Loucy (cell line): ENCODE measurements at regions not wholly inside any gene's neighbourhood (a gene's known extent, or its start where the extent isn't known, plus 50 kb on each side); places are given as distances from the start of the nearest gene placed in this dataset.

ENCODE experiments used
- H2AFZ ChIP-seq: fragments of 200-600 bp; sonication (generic); 2 replicates; pipeline ENCODE4 v1.6.0; 2016; ENCODE audit warnings: antibody characterized with exemption, mild to moderate bottlenecking, low read length, moderate library complexity
- H3F3A ChIP-seq: fragments of 200-600 bp; 2 replicates; pipeline ENCODE4 v1.6.0; 2016; ENCODE audit warnings: antibody characterized with exemption, low read depth, mild to moderate bottlenecking
- H3K27me3 ChIP-seq: fragments of 200-600 bp; sonication (generic); 2 replicates; pipeline ENCODE4 v1.6.1; 2014; ENCODE audit warnings: low read length, mild to moderate bottlenecking; ENCODE audit not compliant: insufficient read depth, poor library complexity, severe bottlenecking
- H3K36me3 ChIP-seq: fragments of 200-600 bp; sonication (generic); 2 replicates; pipeline ENCODE4 v1.6.1; 2016; ENCODE audit warnings: low read length; ENCODE audit not compliant: insufficient read depth
- H3K4me1 ChIP-seq: fragments of 200-600 bp; sonication (generic); 2 replicates; pipeline ENCODE4 v1.5.1; 2014; ENCODE audit warnings: low read length, mild to moderate bottlenecking; ENCODE audit not compliant: insufficient read depth, poor library complexity, severe bottlenecking
- H3K4me2 ChIP-seq: fragments of 200-600 bp; sonication (generic); 2 replicates; pipeline ENCODE4 v1.6.0; 2014; ENCODE audit warnings: antibody characterized with exemption, low read length, low read depth, mild to moderate bottlenecking; ENCODE audit not compliant: poor library complexity, severe bottlenecking
- H3K4me3 ChIP-seq: fragments of 200-600 bp; sonication (generic); 2 replicates; pipeline ENCODE4 v1.5.1; 2014; ENCODE audit warnings: low read length, mild to moderate bottlenecking, mixed read lengths; ENCODE audit not compliant: poor library complexity, severe bottlenecking
- H3K79me2 ChIP-seq: fragments of 200-600 bp; sonication (generic); 2 replicates; pipeline ENCODE4 v1.6.1; 2014; ENCODE audit warnings: low read length; ENCODE audit not compliant: insufficient read depth
- H3K9ac ChIP-seq: fragments of 200-600 bp; sonication (generic); 2 replicates; pipeline ENCODE4 v1.6.0; 2014; ENCODE audit warnings: mild to moderate bottlenecking, low read depth, low read length, moderate library complexity; ENCODE audit not compliant: poor library complexity, severe bottlenecking
- H3K9me2 ChIP-seq: fragments of 200-600 bp; sonication (generic); replicated peaks from 2 replicates; pipeline ENCODE4 v1.6.1; 2016; ENCODE audit warnings: low read depth, low read length, mixed read lengths
- H3K9me3 ChIP-seq: fragments of 200-600 bp; sonication (generic); 2 replicates; pipeline ENCODE4 v1.6.1; 2014; ENCODE audit warnings: mild to moderate bottlenecking, antibody characterized with exemption, low read length, low read depth; ENCODE audit not compliant: insufficient read depth
- H4K20me1 ChIP-seq: fragments of 200-600 bp; sonication (generic); 2 replicates; pipeline ENCODE4 v1.6.0; 2014; ENCODE audit warnings: antibody characterized with exemption, low read length, mild to moderate bottlenecking; ENCODE audit not compliant: insufficient read depth, poor library complexity, severe bottlenecking
- EZH2phosphoT487 ChIP-seq: fragments of 200-600 bp; IDR thresholded peaks from 2 replicates; pipeline ENCODE4 v1.6.1; 2018; ENCODE audit warnings: antibody characterized with exemption, mild to moderate bottlenecking, moderate library complexity, borderline replicate concordance
- TF ChIP-seq, protein P1 (sequence below): fragments of 200-600 bp; sonication (generic); conservative IDR thresholded peaks from 2 replicates; pipeline ENCODE4 v1.5.1; 2014; ENCODE audit warnings: mild to moderate bottlenecking, antibody characterized with exemption, low read length

DNA sequence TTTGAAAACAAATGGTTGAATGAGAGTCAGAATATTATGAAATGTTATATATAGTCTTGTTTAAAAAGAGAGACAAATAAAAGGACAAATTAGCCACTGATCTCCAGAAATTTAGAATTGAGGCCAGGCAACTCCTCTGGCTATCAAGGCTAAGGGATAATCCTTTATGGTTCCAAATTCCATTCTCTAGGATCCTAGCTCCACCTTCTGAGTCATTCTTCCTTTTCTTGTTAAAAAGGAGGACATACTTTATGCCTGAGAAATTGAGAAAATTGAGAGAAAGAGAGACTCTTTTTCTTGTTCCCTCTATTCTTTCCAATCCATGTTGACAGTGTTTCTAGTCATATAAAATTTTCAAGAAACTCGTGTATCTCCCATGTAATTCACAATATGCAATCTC lies 1299.5 kb downstream of the FSTL5 start:
- no peak overlapping the region for H2AFZ ChIP-seq
- no peaks in the 10 kb centered on the region for H3K9me3 ChIP-seq
- H3K79me2 ChIP-seq: no peaks in the 10 kb centered on the region
- TF ChIP-seq EZH2phosphoT487: no peak
- H3K9me2 ChIP-seq: no peaks in the 10 kb centered on the region
- H3K4me2 ChIP-seq: no peak overlapping the region
- no peaks in the 10 kb centered on the region for H4K20me1 ChIP-seq
- no peaks in the 10 kb centered on the region for H3K4me1 ChIP-seq
- no peaks in the 10 kb centered on the region for H3K36me3 ChIP-seq
- H3K4me3 ChIP-seq: no peak overlapping the region
- no peaks in the 10 kb centered on the region for H3F3A ChIP-seq
- no peak overlapping the region for H3K9ac ChIP-seq
- H3K27me3 ChIP-seq: no peaks in the 10 kb centered on the region

DNA sequence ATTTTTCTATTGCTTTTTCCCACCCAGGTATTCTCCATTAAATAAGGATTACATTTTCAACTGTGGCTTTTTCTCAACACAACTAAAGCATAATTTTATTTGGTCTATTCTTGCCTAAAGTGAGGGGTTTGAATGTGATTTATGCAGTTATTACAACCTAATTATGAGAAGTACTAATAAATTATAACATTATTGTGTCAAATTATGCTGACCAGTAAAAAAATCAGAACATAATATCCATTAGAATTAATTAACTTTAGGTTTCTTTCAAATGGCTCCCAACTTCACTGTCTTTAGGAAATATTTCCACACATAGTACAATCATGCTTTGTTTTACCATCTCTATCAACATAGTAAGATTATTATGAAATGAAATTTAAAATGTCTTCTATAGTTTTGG lies 1293.9 kb downstream of the FSTL5 start:
- H3K9ac ChIP-seq: no peak overlapping the region
- H3K4me3 ChIP-seq: no peak overlapping the region
- H3K27me3 ChIP-seq: no peaks in the 10 kb centered on the region
- no peak for TF ChIP-seq EZH2phosphoT487
- H3F3A ChIP-seq: no peaks in the 10 kb centered on the region
- H3K4me1 ChIP-seq: no peaks in the 10 kb centered on the region
- H3K79me2 ChIP-seq: no peaks in the 10 kb centered on the region
- H2AFZ ChIP-seq: no peak overlapping the region
- H3K36me3 ChIP-seq: no peaks in the 10 kb centered on the region
- H3K9me2 ChIP-seq: no peaks in the 10 kb centered on the region
- no peaks in the 10 kb centered on the region for H3K9me3 ChIP-seq
- no peak overlapping the region for H3K4me2 ChIP-seq
- no peaks in the 10 kb centered on the region for H4K20me1 ChIP-seq

DNA sequence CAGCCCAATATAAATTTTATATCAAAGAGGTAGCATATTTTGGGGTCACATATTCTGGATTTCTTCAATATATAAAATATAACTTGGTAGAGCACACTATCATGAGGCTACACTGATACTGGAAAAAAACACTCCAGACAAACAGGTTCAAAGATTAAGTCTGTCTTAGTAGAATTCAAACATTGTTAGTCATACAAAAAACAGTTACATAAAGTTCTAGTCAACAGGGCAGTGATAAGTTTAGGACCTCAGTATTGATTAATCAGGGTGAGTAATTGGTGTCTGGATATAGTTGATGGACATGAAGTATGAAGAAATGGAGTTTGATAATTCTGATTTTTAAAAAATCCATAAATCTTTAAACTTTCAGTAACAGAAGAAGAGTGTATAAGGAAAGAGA lies 1291.3 kb downstream of the FSTL5 start:
- H3K4me1 ChIP-seq: no peaks in the 10 kb centered on the region
- no peaks in the 10 kb centered on the region for H3K9me3 ChIP-seq
- H3K36me3 ChIP-seq: no peaks in the 10 kb centered on the region
- H3K4me3 ChIP-seq: no peak overlapping the region
- no peaks in the 10 kb centered on the region for H3K79me2 ChIP-seq
- H3F3A ChIP-seq: no peaks in the 10 kb centered on the region
- H3K9ac ChIP-seq: no peak overlapping the region
- H3K27me3 ChIP-seq: no peaks in the 10 kb centered on the region
- no peak overlapping the region for H3K4me2 ChIP-seq
- no peaks in the 10 kb centered on the region for H3K9me2 ChIP-seq
- no peak overlapping the region for H2AFZ ChIP-seq
- no peaks in the 10 kb centered on the region for H4K20me1 ChIP-seq
- no peak for TF ChIP-seq EZH2phosphoT487
- TF ChIP-seq, protein P1, sequence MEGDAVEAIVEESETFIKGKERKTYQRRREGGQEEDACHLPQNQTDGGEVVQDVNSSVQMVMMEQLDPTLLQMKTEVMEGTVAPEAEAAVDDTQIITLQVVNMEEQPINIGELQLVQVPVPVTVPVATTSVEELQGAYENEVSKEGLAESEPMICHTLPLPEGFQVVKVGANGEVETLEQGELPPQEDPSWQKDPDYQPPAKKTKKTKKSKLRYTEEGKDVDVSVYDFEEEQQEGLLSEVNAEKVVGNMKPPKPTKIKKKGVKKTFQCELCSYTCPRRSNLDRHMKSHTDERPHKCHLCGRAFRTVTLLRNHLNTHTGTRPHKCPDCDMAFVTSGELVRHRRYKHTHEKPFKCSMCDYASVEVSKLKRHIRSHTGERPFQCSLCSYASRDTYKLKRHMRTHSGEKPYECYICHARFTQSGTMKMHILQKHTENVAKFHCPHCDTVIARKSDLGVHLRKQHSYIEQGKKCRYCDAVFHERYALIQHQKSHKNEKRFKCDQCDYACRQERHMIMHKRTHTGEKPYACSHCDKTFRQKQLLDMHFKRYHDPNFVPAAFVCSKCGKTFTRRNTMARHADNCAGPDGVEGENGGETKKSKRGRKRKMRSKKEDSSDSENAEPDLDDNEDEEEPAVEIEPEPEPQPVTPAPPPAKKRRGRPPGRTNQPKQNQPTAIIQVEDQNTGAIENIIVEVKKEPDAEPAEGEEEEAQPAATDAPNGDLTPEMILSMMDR: no peak

DNA sequence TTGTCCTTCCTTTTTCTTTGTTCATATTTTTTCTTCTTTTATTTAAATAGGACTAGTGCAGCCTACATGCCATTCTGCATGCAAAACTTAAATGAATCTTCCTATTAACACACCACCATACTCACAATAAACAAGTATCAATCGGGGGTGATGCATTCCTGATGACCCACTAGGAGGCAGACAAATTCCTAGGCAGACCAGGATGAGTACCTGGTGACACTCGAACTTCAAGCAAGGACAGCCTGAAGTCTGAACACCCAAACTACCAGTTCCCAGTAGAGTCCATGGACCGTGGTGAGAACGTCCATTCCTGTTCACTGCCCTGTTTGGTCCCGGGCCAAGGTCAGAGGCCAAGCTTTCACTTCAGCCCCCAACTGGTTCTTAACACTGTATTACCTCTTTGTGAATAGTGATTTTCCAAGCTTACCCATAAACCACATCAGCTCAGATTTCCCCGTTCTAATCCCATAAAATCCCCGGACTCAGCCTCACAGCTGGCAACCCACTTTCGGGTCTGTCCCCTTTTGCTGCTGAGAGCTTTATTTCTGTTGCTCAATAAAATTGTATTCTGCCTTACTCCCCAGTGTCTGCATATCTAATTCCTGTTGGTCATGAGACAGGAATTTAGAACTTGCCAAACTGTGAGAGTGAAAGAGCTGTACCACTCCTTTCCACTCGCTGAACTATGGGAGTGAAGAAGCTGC lies 1286.6 kb downstream of the FSTL5 start:
- Histone ChIP-seq H2AFZ (no peak overlapping the region), H3K36me3 (no peaks in the 10 kb centered on the region), H3K27me3 (no peaks in the 10 kb centered on the region), H3K4me2 (no peak overlapping the region), H3K4me3 (no peak overlapping the region), H3K4me1 (no peaks in the 10 kb centered on the region), H3K9me2 (no peaks in the 10 kb centered on the region), H4K20me1 (no peaks in the 10 kb centered on the region), H3F3A (no peaks in the 10 kb centered on the region), H3K9me3 (no peaks in the 10 kb centered on the region), H3K9ac (no peak overlapping the region), H3K79me2 (no peaks in the 10 kb centered on the region)
- TF ChIP-seq, protein P1: no peak
- no peak for TF ChIP-seq EZH2phosphoT487
